Progenitor cell of endocrine pancreas (in vitro differentiated cells): ENCODE measurements at regions not wholly inside any gene's neighbourhood (a gene's known extent, or its start where the extent isn't known, plus 50 kb on each side); places are given as distances from the start of the nearest gene placed in this dataset.

Experiments used
- DNase-seq: peaks from one replicate; pipeline ENCODE4 v3.0.0; 2021; ENCODE audit warnings: low spot score; ENCODE audit not compliant: unreplicated experiment
- H3K27ac Mint-ChIP-seq: 2 replicates; pipeline ENCODE4 v1.8.0; 2021; ENCODE audit warnings: mild to moderate bottlenecking, moderate library complexity, mixed read lengths
- H3K27me3 Mint-ChIP-seq: 2 replicates; pipeline ENCODE4 v1.8.0; 2021; ENCODE audit warnings: mixed read lengths
- H3K36me3 Mint-ChIP-seq: 2 replicates; pipeline ENCODE4 v1.8.0; 2022; ENCODE audit warnings: mixed read lengths; ENCODE audit not compliant: insufficient read depth
- H3K4me1 Mint-ChIP-seq: 2 replicates; pipeline ENCODE4 v1.8.0; 2021; ENCODE audit warnings: low read depth, mixed read lengths
- H3K4me3 Mint-ChIP-seq: 2 replicates; pipeline ENCODE4 v1.8.0; 2021; ENCODE audit warnings: low read depth, mild to moderate bottlenecking, moderate library complexity, mixed read lengths
- H3K9me3 Mint-ChIP-seq: 2 replicates; pipeline ENCODE4 v1.8.0; 2021; ENCODE audit warnings: low read depth, mixed read lengths
- CTCF ChIP-seq: fragments of 200-600 bp; sonication (generic); IDR thresholded peaks from one replicate; pipeline ENCODE4 v1.5.0; 2021; ENCODE audit warnings: antibody characterized with exemption, mild to moderate bottlenecking; ENCODE audit not compliant: unreplicated experiment

- Mint-ChIP-seq H3K36me3 (no peaks in the 10 kb centered on the region), H3K4me3 (no peak overlapping the region), H3K27me3 (peaks cover 29% of the 10 kb centered on the region), H3K9me3 (no peaks in the 10 kb centered on the region), H3K27ac (no peak overlapping the region), H3K4me1 (peaks cover 32% of the 10 kb centered on the region)
- DNase-seq = no peak
- TF ChIP-seq CTCF = no peak
Observed at GRCh38 chr10:78566284-78567111, 502.3 kb upstream of the ZMIZ1 start.

GRCh38 chr10:78567680-78568455, 500.9 kb upstream of the ZMIZ1 start:
- TF ChIP-seq CTCF = no peak
- no peaks in the 10 kb centered on the region for H3K9me3 Mint-ChIP-seq
- H3K27ac Mint-ChIP-seq = no peak overlapping the region
- H3K4me1 Mint-ChIP-seq = peaks cover 32% of the 10 kb centered on the region
- peaks cover 24% of the 10 kb centered on the region for H3K27me3 Mint-ChIP-seq
- H3K4me3 Mint-ChIP-seq = no peak overlapping the region
- H3K36me3 Mint-ChIP-seq = no peaks in the 10 kb centered on the region
- DNase-seq = no peak

DNA sequence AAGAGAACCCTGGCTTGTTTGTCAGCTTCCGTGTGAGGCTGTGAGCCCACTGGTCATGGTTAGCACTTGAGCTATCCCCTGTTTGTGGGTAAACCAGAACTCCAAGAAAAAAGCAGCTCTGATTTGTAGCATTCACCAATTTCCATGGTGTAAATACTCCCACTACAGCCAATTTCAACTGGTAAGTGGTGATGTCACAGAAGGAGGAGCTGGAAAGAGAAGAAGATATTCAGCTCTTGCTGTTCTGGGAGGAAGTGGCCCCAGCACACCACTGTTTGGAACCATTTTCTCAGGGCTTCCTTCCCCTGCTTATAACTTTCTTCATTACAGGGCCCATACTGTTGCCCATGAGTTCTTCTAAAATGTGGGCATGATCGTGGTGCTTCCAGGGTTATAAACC, 500.1 kb upstream of the ZMIZ1 start:
- peaks cover 26% of the 10 kb centered on the region for H3K27me3 Mint-ChIP-seq
- TF ChIP-seq CTCF = no peak
- no peak overlapping the region for H3K4me3 Mint-ChIP-seq
- no peak overlapping the region for H3K27ac Mint-ChIP-seq
- no peaks in the 10 kb centered on the region for H3K9me3 Mint-ChIP-seq
- no peak for DNase-seq
- no peaks in the 10 kb centered on the region for H3K36me3 Mint-ChIP-seq
- H3K4me1 Mint-ChIP-seq = peaks cover 32% of the 10 kb centered on the region

GRCh38 chr10:78570633-78571235, 498.0 kb upstream of the ZMIZ1 start:
- Mint-ChIP-seq H3K27ac (no peak overlapping the region), H3K4me3 (no peak overlapping the region), H3K36me3 (no peaks in the 10 kb centered on the region), H3K9me3 (no peaks in the 10 kb centered on the region), H3K4me1 (peaks cover 24% of the 10 kb centered on the region), H3K27me3 (peaks cover 32% of the 10 kb centered on the region)
- DNase-seq = no peak
- no peak for TF ChIP-seq CTCF

DNA sequence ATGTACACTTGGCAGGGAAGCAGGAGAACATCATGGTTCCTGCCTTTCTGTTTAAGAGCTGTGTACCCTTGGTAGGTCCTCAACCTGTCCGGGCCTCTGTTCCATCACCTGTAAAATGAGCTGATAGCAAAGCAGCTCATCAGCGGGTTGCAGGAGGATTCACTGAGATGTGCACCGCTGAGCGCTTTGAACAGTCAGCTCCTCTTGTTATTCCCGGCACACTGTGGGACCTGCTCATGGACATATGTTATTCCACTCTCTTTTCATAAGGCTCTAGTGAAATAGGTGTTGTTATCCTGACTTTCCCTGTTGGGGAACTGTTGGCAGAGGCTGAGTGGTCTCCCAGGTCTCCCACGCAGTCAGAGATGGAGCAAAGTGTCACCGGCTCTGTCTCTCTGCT, 497.5 kb upstream of the ZMIZ1 start:
- Mint-ChIP-seq H3K4me1 (peaks cover 24% of the 10 kb centered on the region), H3K9me3 (no peaks in the 10 kb centered on the region), H3K27ac (no peak overlapping the region), H3K4me3 (no peak overlapping the region), H3K27me3 (peaks cover 32% of the 10 kb centered on the region), H3K36me3 (no peaks in the 10 kb centered on the region)
- no peak for TF ChIP-seq CTCF
- no peak for DNase-seq
